A549 (cell line): ENCODE measurements at regions not wholly inside any gene's neighbourhood (a gene's known extent, or its start where the extent isn't known, plus 50 kb on each side); places are given as distances from the start of the nearest gene placed in this dataset.

Experiments used
- ATAC-seq, 2 experiments: fragments of 200-7000 bp in 1 of 2; fragments of >200 bp in 1 of 2; cut with Nextera tagmentation in 1 of 2; cut with Tn5 transposase in 1 of 2; 3 replicates each; pipeline versions ENCODE4 v1.8.0 to v1.9.1; 2018 to 2020; ENCODE audit warnings: mild to moderate bottlenecking in 1 of 2, moderate library complexity in 1 of 2
- CTCF ChIA-PET: fragments of 300-600 bp; sonication (Branson Sonifier 250); formaldehyde crosslinking; extraction: SDS; loops from one replicate; lab custom pipeline; 2021; ENCODE audit warnings: antibody characterized with exemption, inconsistent platforms; lab: Yijun Ruan, JAX
- POLR2A ChIA-PET: fragments of 350-600 bp; formaldehyde crosslinking; extraction: SDS; loops from one replicate; lab custom pipeline; 2021; ENCODE audit warnings: antibody characterized with exemption, inconsistent platforms; lab: Yijun Ruan, JAX
- DNase-seq, 2 experiments: peaks; one replicate each; pipeline versions ENCODE4 v3.0.0 to v3.0.0-alpha.2; 2011 to 2016; ENCODE audit warnings: low read depth in 1 of 2, low spot score in 1 of 2
- FAIRE-seq: peaks from 2 replicates; lab custom pipeline; 2011; peaks lifted over from hg19 to GRCh38; lab: Jason Lieb, UNC
- H3K27ac ChIP-seq, 2 experiments: fragments of >200 bp; sonication (Bioruptor Twin); formaldehyde crosslinking; 3 replicates each; pipeline ENCODE4 v1.5.1; 2016 to 2017
- H3K4me1 ChIP-seq: fragments of >200 bp; sonication (Bioruptor Twin); formaldehyde crosslinking; 3 replicates; pipeline ENCODE4 v1.6.1; 2016
- H3K4me2 ChIP-seq: fragments of >200 bp; sonication (Bioruptor Twin); formaldehyde crosslinking; 3 replicates; pipeline ENCODE4 v1.6.1; 2016
- H3K4me3 ChIP-seq: fragments of >200 bp; sonication (Bioruptor Twin); formaldehyde crosslinking; 3 replicates; pipeline ENCODE4 v1.5.1; 2016
- H3K9me3 ChIP-seq: fragments of >200 bp; sonication (Bioruptor Twin); formaldehyde crosslinking; 3 replicates; pipeline ENCODE4 v1.6.1; 2016
- BHLHE40 ChIP-seq: IDR thresholded peaks from 2 replicates; pipeline ENCODE4 v1.6.1; 2012; ENCODE audit warnings: low read depth, low read length, inconsistent platforms
- CHD4 ChIP-seq: fragments of 200-600 bp; sonication (generic); IDR thresholded peaks from 2 replicates; pipeline ENCODE4 v1.6.1; 2016; ENCODE audit warnings: antibody characterized with exemption, mild to moderate bottlenecking, borderline replicate concordance
- EHF ChIP-seq: fragments of 250-450 bp; sonication (Bioruptor Pico); IDR thresholded peaks from 2 replicates; pipeline ENCODE4 v1.5.0; 2020; ENCODE audit warnings: mild to moderate bottlenecking
- EHMT2 ChIP-seq: fragments of 200-600 bp; sonication (generic); IDR thresholded peaks from 2 replicates; pipeline ENCODE4 v1.6.1; 2016; ENCODE audit warnings: antibody characterized with exemption, low read depth, mild to moderate bottlenecking, moderate library complexity
- ESRRA ChIP-seq: fragments of 150-350 bp; IDR thresholded peaks from 2 replicates; pipeline ENCODE4 v1.6.1; 2014; ENCODE audit warnings: mild to moderate bottlenecking, low read length, borderline replicate concordance
- FOXS1 ChIP-seq: fragments of 250-450 bp; sonication (Bioruptor Pico); IDR thresholded peaks from 2 replicates; pipeline ENCODE4 v1.5.0; 2020; ENCODE audit warnings: mild to moderate bottlenecking, moderate library complexity
- GATA3 ChIP-seq: IDR thresholded peaks from 2 replicates; pipeline ENCODE4 v1.6.1; 2012; ENCODE audit warnings: borderline replicate concordance
- HMGXB4 ChIP-seq: fragments of 250-450 bp; sonication (Bioruptor Pico); IDR thresholded peaks from 2 replicates; pipeline ENCODE4 v1.5.0; 2021; ENCODE audit warnings: mild to moderate bottlenecking, moderate library complexity, borderline replicate concordance
- HOXA7 ChIP-seq: fragments of 250-450 bp; sonication (Bioruptor Pico); IDR thresholded peaks from 2 replicates; pipeline ENCODE4 v1.5.0; 2020; ENCODE audit warnings: mild to moderate bottlenecking, moderate library complexity
- JUN ChIP-seq, 2 experiments: fragments of >200 bp; sonication (Bioruptor Twin); formaldehyde crosslinking; IDR thresholded peaks; 2 replicates in 1 of 2; 3 replicates in 1 of 2; pipeline ENCODE4 v1.6.1; 2016 to 2017
- KDM5A ChIP-seq: fragments of 200-600 bp; sonication (generic); IDR thresholded peaks from 2 replicates; pipeline ENCODE4 v1.6.1; 2016; ENCODE audit warnings: antibody characterized with exemption, mild to moderate bottlenecking
- MAX ChIP-seq: IDR thresholded peaks from 2 replicates; pipeline ENCODE4 v1.6.1; 2012
- NPAS2 ChIP-seq: fragments of 250-450 bp; sonication (Bioruptor Pico); IDR thresholded peaks from 2 replicates; pipeline ENCODE4 v1.8.0; 2022; ENCODE audit warnings: mild to moderate bottlenecking, moderate library complexity, borderline replicate concordance
- PHF8 ChIP-seq: fragments of 200-600 bp; sonication (generic); IDR thresholded peaks from 2 replicates; pipeline ENCODE4 v1.6.1; 2016; ENCODE audit warnings: low read depth, mild to moderate bottlenecking, antibody characterized with exemption, moderate library complexity, borderline replicate concordance
- POLR2A ChIP-seq: IDR thresholded peaks from 2 replicates; pipeline ENCODE4 v1.6.1; 2012; ENCODE audit warnings: mild to moderate bottlenecking, low read length
- RCOR1 ChIP-seq: fragments of 150-350 bp; IDR thresholded peaks from 2 replicates; pipeline ENCODE4 v1.6.1; 2014; ENCODE audit warnings: antibody characterized with exemption, low read length, low read depth
- RFX5 ChIP-seq: fragments of 450-650 bp; IDR thresholded peaks from 2 replicates; pipeline ENCODE4 v1.7.1; 2014; ENCODE audit warnings: antibody characterized with exemption, mild to moderate bottlenecking, moderate library complexity
- RNF2 ChIP-seq: fragments of 200-600 bp; sonication (generic); IDR thresholded peaks from 2 replicates; pipeline ENCODE4 v1.6.1; 2016; ENCODE audit warnings: low read depth, mild to moderate bottlenecking, antibody characterized with exemption, moderate library complexity, borderline replicate concordance
- SREBF2 ChIP-seq: fragments of 450-650 bp; IDR thresholded peaks from 2 replicates; pipeline ENCODE4 v1.6.1; 2014; ENCODE audit warnings: mild to moderate bottlenecking, moderate library complexity
- USF2 ChIP-seq: fragments of 450-650 bp; IDR thresholded peaks from 2 replicates; pipeline ENCODE4 v1.6.1; 2014; ENCODE audit warnings: antibody characterized with exemption
- ZC3H11A ChIP-seq: fragments of 450-650 bp; IDR thresholded peaks from 2 replicates; pipeline ENCODE4 v1.6.1; 2014; ENCODE audit warnings: antibody characterized with exemption, mild to moderate bottlenecking
- ZNF302 ChIP-seq: fragments of 250-450 bp; sonication (Bioruptor Pico); IDR thresholded peaks from 2 replicates; pipeline ENCODE4 v1.9.0; 2021; ENCODE audit warnings: inconsistent platforms, mild to moderate bottlenecking, moderate library complexity
- WGBS: methylation state at CpG from one replicate; pipeline ENCODE4 v1.1.6; 2017; ENCODE audit errors: missing lambda C conversion rate; 5-methylcytosine and 5-hydroxymethylcytosine counted together

GRCh38 chr2:144052083-144052482 lies 467.8 kb downstream of the ZEB2 start:
- TF ChIP-seq EHF (CRISPR knock-in tag) (no peak), ZNF302 (CRISPR knock-in tag) (no peak), BHLHE40 (no peak), EHMT2 (no peak), HMGXB4 (CRISPR knock-in tag) (no peak), SREBF2 (no peak), ZC3H11A (no peak)
- WGBS, result 92% methylated on average over 4 of the region's 4 CpGs
- Histone ChIP-seq H3K4me1 (no peaks in the 10 kb centered on the region), H3K27ac (no peak overlapping the region), H3K4me2 (no peak overlapping the region), H3K4me3 (no peak overlapping the region), H3K9me3 (no peaks in the 10 kb centered on the region)
- ChIA-PET CTCF (no interaction called here), POLR2A (no interaction called here)
- DNase-seq (no peak), ATAC-seq (no peak), FAIRE-seq (no peak)

GRCh38 chr2:144049137-144049536 lies 470.8 kb downstream of the ZEB2 start:
- ATAC-seq, result no peak
- FAIRE-seq, result no peak
- POLR2A ChIA-PET, result no interaction called here
- WGBS, result 63% methylated on average over 3 of the region's 3 CpGs
- H3K4me2 ChIP-seq, result no peak overlapping the region
- H3K27ac ChIP-seq, result no peak overlapping the region
- CTCF ChIA-PET, result no interaction called here
- H3K4me1 ChIP-seq, result no peaks in the 10 kb centered on the region
- no peaks in the 10 kb centered on the region for H3K9me3 ChIP-seq
- no peak for DNase-seq
- TF ChIP-seq POLR2A (no peak), BHLHE40 (no peak), NPAS2 (CRISPR knock-in tag) (no peak)
- H3K4me3 ChIP-seq, result no peak overlapping the region

- Histone ChIP-seq H3K27ac (no peak overlapping the region), H3K4me2 (no peak overlapping the region), H3K4me3 (no peak overlapping the region)
- ATAC-seq (no peak), FAIRE-seq (no peak)
- TF ChIP-seq MAX (no peak), PHF8 (no peak), RFX5 (no peak), RCOR1 (no peak), GATA3 (no peak), KDM5A (no peak), RNF2 (no peak), ESRRA (no peak), FOXS1 (CRISPR knock-in tag) (no peak), HOXA7 (CRISPR knock-in tag) (no peak), BHLHE40 (no peak), JUN (IDR thresholded peaks at IDR 0.05) (no peak), USF2 (no peak), HMGXB4 (CRISPR knock-in tag) (no peak), CHD4 (no peak)
- TF ChIP-seq, all 56 proteins: peak for 0
- 66% methylated on average over 4 of the region's 4 CpGs for WGBS
- no peaks in the 10 kb centered on the region for H3K9me3 ChIP-seq
- H3K4me1 ChIP-seq, result no peaks in the 10 kb centered on the region
- ChIA-PET CTCF (no interaction called here), POLR2A (no interaction called here)
- no peak for DNase-seq
These were observed 471.3 kb downstream of the ZEB2 start for GRCh38 chr2:144048631-144049060.
